ENCODE measurements at regions not wholly inside any gene's neighbourhood (a gene's known extent, or its start where the extent isn't known, plus 50 kb on each side); places are given as distances from the start of the nearest gene placed in this dataset.

DNA sequence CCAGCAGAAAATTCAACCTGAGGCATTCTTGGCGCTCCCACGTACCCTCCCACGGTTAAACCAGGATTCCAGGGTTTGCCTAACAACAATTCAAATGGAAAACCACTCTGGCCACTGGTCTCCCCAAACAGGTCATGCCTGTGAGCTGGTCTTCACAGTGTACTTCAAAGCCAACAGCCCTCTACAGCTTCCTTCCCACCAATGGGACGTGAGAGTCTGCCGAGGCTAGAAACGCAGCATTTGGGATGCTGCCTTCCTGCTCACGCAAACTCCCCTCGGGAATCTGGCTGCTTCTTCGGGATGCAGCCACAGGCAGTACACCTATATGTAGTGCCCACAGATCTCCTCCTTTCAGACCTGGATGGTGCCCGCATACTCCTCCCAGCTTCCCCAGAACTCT is 149.1 kb downstream of the KLHL28 start:
- TF ChIP-seq, protein P1, sequence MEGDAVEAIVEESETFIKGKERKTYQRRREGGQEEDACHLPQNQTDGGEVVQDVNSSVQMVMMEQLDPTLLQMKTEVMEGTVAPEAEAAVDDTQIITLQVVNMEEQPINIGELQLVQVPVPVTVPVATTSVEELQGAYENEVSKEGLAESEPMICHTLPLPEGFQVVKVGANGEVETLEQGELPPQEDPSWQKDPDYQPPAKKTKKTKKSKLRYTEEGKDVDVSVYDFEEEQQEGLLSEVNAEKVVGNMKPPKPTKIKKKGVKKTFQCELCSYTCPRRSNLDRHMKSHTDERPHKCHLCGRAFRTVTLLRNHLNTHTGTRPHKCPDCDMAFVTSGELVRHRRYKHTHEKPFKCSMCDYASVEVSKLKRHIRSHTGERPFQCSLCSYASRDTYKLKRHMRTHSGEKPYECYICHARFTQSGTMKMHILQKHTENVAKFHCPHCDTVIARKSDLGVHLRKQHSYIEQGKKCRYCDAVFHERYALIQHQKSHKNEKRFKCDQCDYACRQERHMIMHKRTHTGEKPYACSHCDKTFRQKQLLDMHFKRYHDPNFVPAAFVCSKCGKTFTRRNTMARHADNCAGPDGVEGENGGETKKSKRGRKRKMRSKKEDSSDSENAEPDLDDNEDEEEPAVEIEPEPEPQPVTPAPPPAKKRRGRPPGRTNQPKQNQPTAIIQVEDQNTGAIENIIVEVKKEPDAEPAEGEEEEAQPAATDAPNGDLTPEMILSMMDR (IDR thresholded peaks at IDR 0.05; ENCODE audit: low read depth, low read length, missing input control) = no peak
- TF ChIP-seq, protein P2, sequence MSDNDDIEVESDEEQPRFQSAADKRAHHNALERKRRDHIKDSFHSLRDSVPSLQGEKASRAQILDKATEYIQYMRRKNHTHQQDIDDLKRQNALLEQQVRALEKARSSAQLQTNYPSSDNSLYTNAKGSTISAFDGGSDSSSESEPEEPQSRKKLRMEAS (IDR thresholded peaks at IDR 0.05) = no peak
- TF ChIP-seq SP1 (IDR thresholded peaks at IDR 0.05) (no peak), RAD21 (IDR thresholded peaks at IDR 0.05) (no peak)
